Astrocyte of the spinal cord (primary cell): ENCODE measurements at regions not wholly inside any gene's neighbourhood (a gene's known extent, or its start where the extent isn't known, plus 50 kb on each side); places are given as distances from the start of the nearest gene placed in this dataset.

ENCODE experiments used
- DNase-seq: peaks from one replicate; pipeline ENCODE4 v3.0.0; 2011; ENCODE audit warnings: low read depth, low spot score
- H3K4me3 ChIP-seq: 2 replicates; pipeline ENCODE4 v1.5.1; 2011; ENCODE audit warnings: low read depth, mild to moderate bottlenecking, low read length, moderate library complexity
- CTCF ChIP-seq: IDR thresholded peaks from 2 replicates; pipeline ENCODE4 v1.5.1; 2012; ENCODE audit warnings: low read depth, mild to moderate bottlenecking, low read length, inconsistent platforms
- in situ Hi-C: cut with HindIII; loops from 2 replicates; pipeline ENCODE4 v1.10.0; 2017; ENCODE audit warnings: low sequenced_read_pairs

GRCh38 chr10:36621346-36621745, 504.1 kb upstream of the ANKRD30A start:
- peak; percentile 29 for DNase-seq
- H3K4me3 ChIP-seq: no peak overlapping the region
- TF ChIP-seq CTCF: no peak
- in situ Hi-C loops: no loop called here

GRCh38 chr10:36612436-36612835, 513.0 kb upstream of the ANKRD30A start:
- in situ Hi-C loops: no loop called here
- DNase-seq: no peak
- H3K4me3 ChIP-seq: no peak overlapping the region
- TF ChIP-seq CTCF: no peak

- DNase-seq: no peak
- in situ Hi-C loops: no loop called here
- H3K4me3 ChIP-seq: no peak overlapping the region
- no peak for TF ChIP-seq CTCF
Measured at GRCh38 chr10:36608866-36609265, 516.5 kb upstream of the ANKRD30A start.

GRCh38 chr10:36608251-36608650, 517.1 kb upstream of the ANKRD30A start:
- DNase-seq: peak; percentile 73
- TF ChIP-seq CTCF: no peak
- no peak overlapping the region for H3K4me3 ChIP-seq
- in situ Hi-C loops: no loop called here

GRCh38 chr10:36606234-36606839, 519.1 kb upstream of the ANKRD30A start:
- in situ Hi-C loops: no loop called here
- no peak overlapping the region for H3K4me3 ChIP-seq
- TF ChIP-seq CTCF: no peak
- no peak for DNase-seq

GRCh38 chr10:36604316-36604715, 521.1 kb upstream of the ANKRD30A start:
- no peak for DNase-seq
- no peak for TF ChIP-seq CTCF
- in situ Hi-C loops: no loop called here
- no peak overlapping the region for H3K4me3 ChIP-seq

- H3K4me3 ChIP-seq: no peak overlapping the region
- DNase-seq: no peak
- in situ Hi-C loops: no loop called here
- no peak for TF ChIP-seq CTCF
Measured at GRCh38 chr10:36603688-36604087, 521.7 kb upstream of the ANKRD30A start.
